Spleen (tissue), 7 donors: ENCODE measurements at regions not wholly inside any gene's neighbourhood (a gene's known extent, or its start where the extent isn't known, plus 50 kb on each side); places are given as distances from the start of the nearest gene placed in this dataset.

Experiments used
- POLR2A ChIP-seq, 3 donors: fragments of 450-650 bp; IDR thresholded peaks; one replicate each; pipeline ENCODE4 v1.5.1; 2017; ENCODE audit warnings: antibody characterized with exemption in 3 of 3, mild to moderate bottlenecking in 1 of 3
- POLR2AphosphoS5 ChIP-seq, 3 donors: sonication (generic); formaldehyde crosslinking; IDR thresholded peaks; one replicate each; pipeline ENCODE4 v1.5.1; 2017; ENCODE audit warnings: antibody characterized with exemption in 3 of 3
- TF ChIP-seq, protein P1 (sequence below), 11 experiments: fragments of 200-600 bp in 7 of 11; fragments of 450-650 bp in 4 of 11; sonication (generic) in 4 of 11; IDR thresholded peaks in 8 of 11; conservative IDR thresholded peaks in 3 of 11; 1 replicate in 7 of 11; 2 replicates in 4 of 11; pipeline versions ENCODE4 v1.4.0 to v1.8.0; 2016 to 2021; ENCODE audit warnings: antibody characterized with exemption in 11 of 11, inconsistent platforms in 4 of 11, mild to moderate bottlenecking in 1 of 11
- donor health status: DM: no; HTN: no; CAD: no; lungs with moderate emphysema.
- donor health status: DM: no; HTN: no; CAD: no.
- donor health status: DM: no; HTN: no; CAD: no.

DNA sequence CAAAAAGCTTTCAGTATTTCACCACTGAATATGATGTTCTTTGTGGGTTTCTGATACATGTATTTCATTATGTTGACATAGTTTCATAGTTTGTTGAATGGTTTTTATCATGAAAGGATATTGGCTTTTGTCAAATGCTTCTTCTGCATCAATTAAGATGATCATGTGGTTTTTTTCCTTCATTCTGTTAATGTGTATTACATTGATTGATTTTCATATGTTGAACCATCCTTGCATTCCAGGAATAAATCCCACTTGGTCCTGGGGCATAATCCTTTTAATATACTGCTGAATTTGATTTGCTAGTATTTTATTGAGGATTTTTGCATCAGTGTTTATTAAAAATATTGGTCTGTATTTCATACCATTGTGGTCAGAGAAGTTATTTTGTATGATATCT lies 70.9 kb upstream of the BHLHE23 start:
- TF ChIP-seq, protein P1, sequence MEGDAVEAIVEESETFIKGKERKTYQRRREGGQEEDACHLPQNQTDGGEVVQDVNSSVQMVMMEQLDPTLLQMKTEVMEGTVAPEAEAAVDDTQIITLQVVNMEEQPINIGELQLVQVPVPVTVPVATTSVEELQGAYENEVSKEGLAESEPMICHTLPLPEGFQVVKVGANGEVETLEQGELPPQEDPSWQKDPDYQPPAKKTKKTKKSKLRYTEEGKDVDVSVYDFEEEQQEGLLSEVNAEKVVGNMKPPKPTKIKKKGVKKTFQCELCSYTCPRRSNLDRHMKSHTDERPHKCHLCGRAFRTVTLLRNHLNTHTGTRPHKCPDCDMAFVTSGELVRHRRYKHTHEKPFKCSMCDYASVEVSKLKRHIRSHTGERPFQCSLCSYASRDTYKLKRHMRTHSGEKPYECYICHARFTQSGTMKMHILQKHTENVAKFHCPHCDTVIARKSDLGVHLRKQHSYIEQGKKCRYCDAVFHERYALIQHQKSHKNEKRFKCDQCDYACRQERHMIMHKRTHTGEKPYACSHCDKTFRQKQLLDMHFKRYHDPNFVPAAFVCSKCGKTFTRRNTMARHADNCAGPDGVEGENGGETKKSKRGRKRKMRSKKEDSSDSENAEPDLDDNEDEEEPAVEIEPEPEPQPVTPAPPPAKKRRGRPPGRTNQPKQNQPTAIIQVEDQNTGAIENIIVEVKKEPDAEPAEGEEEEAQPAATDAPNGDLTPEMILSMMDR (IDR thresholded peaks at IDR 0.05 in 8 of 11, conservative IDR thresholded peaks at IDR 0.05 in 3 of 11), result no peak
- no peak for TF ChIP-seq POLR2A (IDR thresholded peaks at IDR 0.05)
- TF ChIP-seq POLR2AphosphoS5 (IDR thresholded peaks at IDR 0.05), result no peak
